HG03460 (cell line): ENCODE measurements at regions not wholly inside any gene's neighbourhood (a gene's known extent, or its start where the extent isn't known, plus 50 kb on each side); places are given as distances from the start of the nearest gene placed in this dataset.

Experiments
- ATAC-seq: cut with Tn5 transposase; IDR thresholded peaks from one replicate; pipeline ENCODE4 v1.9.1; 2021; ENCODE audit not compliant: unreplicated experiment

- ATAC-seq, result no peak
Measured at GRCh38 chr9:16959391-16959790, 88.9 kb upstream of the BNC2 start.

- ATAC-seq, result no peak
Measured at GRCh38 chr9:16954040-16954439, 83.6 kb upstream of the BNC2 start.

- no peak for ATAC-seq
Measured at GRCh38 chr9:16951502-16951901, 81.0 kb upstream of the BNC2 start.

- no peak for ATAC-seq
Measured at GRCh38 chr9:16950051-16950450, 79.6 kb upstream of the BNC2 start.

- ATAC-seq, result no peak
Measured at GRCh38 chr9:16930578-16930977, 60.1 kb upstream of the BNC2 start.

GRCh38 chr9:16928179-16928945 lies 57.9 kb upstream of the BNC2 start:
- no peak for ATAC-seq

- ATAC-seq, result no peak
Measured at GRCh38 chr9:16925426-16925825, 55.0 kb upstream of the BNC2 start.

GRCh38 chr9:16924311-16924915 lies 53.9 kb upstream of the BNC2 start:
- no peak for ATAC-seq

GRCh38 chr9:16921855-16922254 lies 51.4 kb upstream of the BNC2 start:
- no peak for ATAC-seq
